DMS 273 (cell line): ENCODE measurements at regions not wholly inside any gene's neighbourhood (a gene's known extent, or its start where the extent isn't known, plus 50 kb on each side); places are given as distances from the start of the nearest gene placed in this dataset.

Source experiments
- DNase-seq: peaks from one replicate; lab custom pipeline; 2025; ENCODE audit not compliant: unreplicated experiment; lab: John Stamatoyannopoulos, UW

GRCh38 chr2:16167870-16168426, 227.6 kb downstream of the MYCN start:
- no peak for DNase-seq

DNA sequence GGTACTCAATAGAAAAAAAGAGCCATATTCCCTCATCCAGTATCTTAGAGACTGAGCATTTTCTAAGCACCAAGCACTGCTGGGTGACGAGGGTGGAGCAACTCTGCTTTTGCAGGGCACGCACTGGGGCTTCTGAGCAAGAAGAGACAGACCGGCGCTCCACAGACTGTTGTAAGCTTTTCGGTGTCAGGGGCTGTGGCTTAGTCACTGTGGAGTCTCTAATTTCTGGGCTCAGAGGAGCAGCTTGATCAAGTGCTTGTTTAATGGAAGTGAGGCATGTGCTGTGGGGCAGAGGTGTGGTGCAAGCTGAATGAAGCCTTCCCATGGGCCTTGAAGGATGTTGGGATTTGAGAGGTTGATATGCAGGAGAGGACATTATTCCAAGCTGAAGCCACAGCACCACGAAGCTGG, 227.1 kb downstream of the MYCN start:
- no peak for DNase-seq

DNA sequence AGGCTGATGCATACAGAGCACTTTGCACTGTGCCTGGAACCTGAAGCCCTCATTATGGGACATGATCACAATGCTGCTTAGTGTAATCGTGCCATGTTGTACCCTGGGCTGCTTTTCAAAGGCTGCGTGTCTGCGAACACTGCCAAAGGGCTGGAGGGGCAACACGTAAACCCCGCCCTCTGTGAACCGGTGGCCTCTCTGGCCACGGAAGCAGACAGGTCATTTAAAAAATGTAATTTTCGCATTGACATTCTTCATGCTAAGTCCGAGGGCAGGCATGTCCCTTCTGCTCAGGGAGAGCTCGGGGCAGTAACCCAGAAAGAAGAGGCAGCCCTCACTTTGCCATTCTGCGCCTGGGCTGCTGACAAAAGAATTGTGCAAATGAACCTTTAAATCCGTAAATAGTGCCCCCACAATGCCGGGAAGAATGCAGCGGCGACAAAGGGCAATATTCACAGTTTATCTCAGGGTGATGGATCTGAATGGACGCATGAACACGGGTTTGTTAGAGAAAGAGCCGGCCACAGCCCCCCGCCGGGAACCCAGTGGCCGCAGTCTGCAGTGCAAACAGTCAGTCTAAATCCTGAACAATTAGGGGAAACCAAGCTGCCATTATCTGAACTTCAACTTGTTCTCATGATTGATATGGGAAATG, 226.1 kb downstream of the MYCN start:
- DNase-seq, result no peak

DNA sequence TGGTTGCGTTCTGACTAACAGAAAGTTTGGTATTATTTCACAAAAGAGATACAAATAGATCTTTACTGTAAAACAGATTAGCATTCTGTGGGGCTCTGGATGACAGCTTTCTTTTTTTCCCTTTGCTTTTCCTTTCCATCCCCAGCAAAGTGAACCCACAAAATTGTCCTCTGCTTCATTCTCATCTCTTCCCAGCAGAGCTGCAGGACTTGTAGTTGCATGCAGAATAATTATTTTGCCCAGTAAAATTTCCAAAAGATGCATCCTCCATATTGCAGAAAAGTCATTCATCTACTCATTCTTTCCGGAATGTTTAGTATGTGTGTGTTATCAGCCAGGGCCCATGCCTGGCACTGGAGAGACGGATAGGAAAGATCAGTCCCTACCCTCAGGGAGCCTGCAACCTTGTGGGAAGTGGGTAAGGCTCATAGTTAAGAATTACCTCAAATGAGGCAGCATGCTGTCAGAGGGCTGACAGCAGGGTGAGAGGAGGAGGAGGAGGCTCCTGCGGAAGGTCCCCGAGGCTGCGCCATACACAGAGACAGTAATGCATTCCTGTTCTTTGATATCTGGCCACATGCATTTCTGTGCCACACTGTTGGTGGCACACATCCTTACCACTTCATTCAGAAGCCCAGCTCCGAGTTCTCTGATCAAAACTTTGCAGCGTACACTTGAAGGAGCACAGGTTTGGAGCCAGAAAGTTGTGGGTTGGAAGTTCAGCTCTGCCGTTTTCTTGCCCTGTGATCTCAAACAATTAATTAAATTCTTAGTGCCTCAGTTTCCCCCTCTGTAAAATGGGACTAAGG, 225.4 kb downstream of the MYCN start:
- DNase-seq, result no peak

GRCh38 chr2:16162491-16163040, 222.2 kb downstream of the MYCN start:
- DNase-seq, result no peak

GRCh38 chr2:16161768-16162490, 221.6 kb downstream of the MYCN start:
- no peak for DNase-seq

- no peak for DNase-seq
Observed at GRCh38 chr2:16161085-16161565, 220.8 kb downstream of the MYCN start.

- DNase-seq, result no peak
Observed at GRCh38 chr2:16160281-16161084, 220.1 kb downstream of the MYCN start.

DNA sequence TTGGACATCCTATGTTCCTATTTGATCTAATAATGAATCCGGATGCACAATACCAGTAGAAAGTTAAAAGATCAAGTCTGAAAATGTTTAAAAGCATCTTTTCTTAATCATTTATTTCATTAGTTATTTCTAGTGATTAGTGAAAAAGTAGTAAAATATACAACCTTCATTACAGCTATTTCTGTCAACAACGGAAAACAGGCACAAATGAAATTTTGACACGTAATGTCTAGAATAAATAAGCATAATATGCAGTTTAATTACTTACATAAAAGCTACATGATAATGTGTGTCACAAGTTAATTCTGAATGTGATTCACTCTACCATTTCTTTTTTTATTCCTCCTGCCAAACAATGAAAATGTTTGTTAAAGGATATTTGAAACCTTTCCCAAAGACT, 216.1 kb downstream of the MYCN start:
- DNase-seq, result no peak

DNA sequence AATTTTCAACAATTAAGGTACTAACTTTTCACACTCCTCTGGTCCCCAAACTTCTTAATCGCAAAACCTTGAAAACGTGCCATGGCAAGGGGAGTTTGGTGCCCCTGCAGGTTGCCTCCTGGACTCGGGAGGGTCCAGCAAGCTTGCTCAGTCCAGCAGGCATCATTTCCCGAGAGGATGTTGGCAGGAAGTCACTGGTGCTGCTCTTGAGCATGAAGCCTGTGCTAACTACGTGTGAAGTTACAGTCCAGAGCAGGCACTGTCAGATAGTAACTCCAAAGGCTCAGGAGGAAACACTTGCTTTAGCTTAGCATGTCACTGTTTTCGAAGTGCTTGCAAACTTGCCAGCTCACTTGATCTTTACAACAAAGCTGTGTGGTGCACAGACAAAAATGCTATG, 215.4 kb downstream of the MYCN start:
- DNase-seq, result no peak

- DNase-seq, result peak; percentile 50
Observed at GRCh38 chr2:16155366-16155765, 215.0 kb downstream of the MYCN start.

GRCh38 chr2:16154501-16155280, 214.3 kb downstream of the MYCN start:
- no peak for DNase-seq

GRCh38 chr2:16154061-16154460, 213.7 kb downstream of the MYCN start:
- DNase-seq, result no peak

- DNase-seq, result no peak
Observed at GRCh38 chr2:16153754-16154035, 213.3 kb downstream of the MYCN start.

GRCh38 chr2:16152928-16153753, 212.8 kb downstream of the MYCN start:
- no peak for DNase-seq

DNA sequence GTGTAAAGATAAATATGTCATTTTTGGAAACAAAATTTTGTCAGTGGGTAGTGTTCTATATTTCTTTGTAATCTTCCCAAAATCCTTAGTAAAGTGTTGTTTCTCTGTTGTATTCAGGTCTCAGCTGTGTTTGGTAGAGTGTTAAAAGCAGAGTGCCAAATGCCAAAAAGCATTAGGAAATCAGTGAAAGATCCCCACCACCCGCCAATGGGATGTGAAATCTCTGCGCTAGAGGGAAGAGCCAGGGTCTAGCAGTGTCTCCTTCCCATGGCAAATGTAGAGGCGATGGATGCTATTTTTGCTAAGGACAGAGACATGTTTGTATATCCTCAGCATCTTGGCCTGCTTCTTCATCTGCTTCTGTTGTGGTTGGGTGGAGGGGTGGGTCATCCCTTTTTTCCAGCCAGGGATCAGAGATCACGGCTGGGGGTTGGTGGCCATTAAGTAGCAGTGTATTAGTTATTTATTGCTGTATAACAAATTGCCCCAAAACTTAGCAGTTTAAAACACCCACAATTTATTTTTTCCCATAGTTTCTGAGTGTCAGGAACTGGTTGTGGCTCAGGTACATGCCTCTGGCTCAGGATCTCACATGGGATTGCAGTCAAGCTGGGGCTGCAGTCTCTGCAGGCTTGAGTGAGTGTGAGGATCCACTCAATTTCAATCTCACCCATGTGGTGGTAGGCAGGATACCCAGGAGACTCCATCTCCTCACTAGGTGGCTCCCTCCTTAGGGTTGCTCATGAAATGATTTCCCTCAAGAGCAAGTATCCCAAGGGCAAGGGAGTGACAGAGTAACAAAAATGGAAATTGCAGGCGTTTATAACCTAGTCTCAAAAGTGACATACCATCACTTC, 211.9 kb downstream of the MYCN start:
- no peak for DNase-seq

DNA sequence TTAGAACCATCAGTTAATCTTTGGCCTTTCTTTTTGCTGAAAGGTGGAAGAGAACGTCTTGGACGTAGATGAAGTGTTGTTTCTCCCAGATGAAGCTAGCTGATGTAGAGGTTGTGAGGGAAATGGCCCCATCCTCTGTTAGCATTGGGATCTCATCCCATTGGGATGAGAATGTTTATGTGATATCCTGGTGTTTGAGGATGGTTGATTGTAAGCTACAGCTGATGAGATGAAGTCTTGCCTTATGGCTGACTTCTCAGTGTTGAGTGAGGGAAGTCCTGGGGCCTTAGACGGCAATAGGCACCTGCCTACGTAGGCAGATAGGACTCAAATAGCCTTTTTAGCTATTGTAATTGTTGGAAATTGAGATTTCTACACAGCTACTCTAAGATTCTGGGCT, 211.3 kb downstream of the MYCN start:
- no peak for DNase-seq

DNA sequence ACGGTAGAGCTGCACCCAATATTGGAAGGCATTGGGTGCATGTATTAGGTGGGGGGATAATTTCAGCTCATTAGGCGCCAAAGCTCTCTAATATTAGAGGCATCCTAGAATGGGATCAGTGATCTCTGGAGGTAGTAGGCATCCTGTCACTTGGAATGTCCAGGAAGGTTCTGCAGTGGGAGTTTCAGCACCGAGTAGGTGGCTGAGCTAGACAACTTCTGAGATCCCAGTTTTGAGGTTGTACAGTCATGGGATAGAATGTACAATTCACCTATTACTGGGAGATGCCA, 210.9 kb downstream of the MYCN start:
- no peak for DNase-seq
